ENCODE measurements at regions not wholly inside any gene's neighbourhood (a gene's known extent, or its start where the extent isn't known, plus 50 kb on each side); places are given as distances from the start of the nearest gene placed in this dataset.
A peak's percentile ranks its signal among the peaks of the same experiment; 100 is the strongest.

DNA sequence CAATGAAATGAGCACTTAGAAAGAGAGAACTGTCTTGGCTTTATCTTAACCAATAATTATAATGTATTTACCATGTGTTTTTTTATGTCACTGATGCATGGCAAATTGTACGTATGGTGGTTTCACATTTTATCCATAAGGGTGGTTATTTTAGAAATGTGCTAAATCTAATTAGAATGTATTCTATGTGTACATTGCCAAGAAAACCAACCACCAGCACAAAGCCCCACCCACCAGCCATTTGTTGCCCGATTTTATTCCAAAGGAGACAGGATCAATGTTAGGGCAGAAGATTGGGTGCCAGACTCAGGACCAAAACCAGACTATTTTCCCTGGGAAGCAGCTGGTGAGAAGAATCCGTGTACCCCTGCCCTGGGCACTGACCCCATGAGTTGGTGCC lies 63.0 kb upstream of the SOX1 start:
- no peak overlapping the region for H3K27ac ChIP-seq
- H3K36me3 ChIP-seq = no peaks in the 10 kb centered on the region
- peaks cover 0 to 14% (median 0%) of the 10 kb centered on the region in 12 donors for H3K9me3 ChIP-seq
- WGBS, 4 donors = 72 to 87% (median 80%) methylated on average over 2 to 3 of the region's 3 CpGs
- intact Hi-C loops (cut with DNase I) = no loop called here
- no peaks in the 10 kb centered on the region for H3K4me1 ChIP-seq
- peaks cover 0 to 14% (median 0%) of the 10 kb centered on the region in 9 donors for H3K27me3 ChIP-seq
- no peak overlapping the region for H3K4me3 ChIP-seq
- DNase-seq = no peak
- no peak for ATAC-seq
- TF ChIP-seq, protein P1, sequence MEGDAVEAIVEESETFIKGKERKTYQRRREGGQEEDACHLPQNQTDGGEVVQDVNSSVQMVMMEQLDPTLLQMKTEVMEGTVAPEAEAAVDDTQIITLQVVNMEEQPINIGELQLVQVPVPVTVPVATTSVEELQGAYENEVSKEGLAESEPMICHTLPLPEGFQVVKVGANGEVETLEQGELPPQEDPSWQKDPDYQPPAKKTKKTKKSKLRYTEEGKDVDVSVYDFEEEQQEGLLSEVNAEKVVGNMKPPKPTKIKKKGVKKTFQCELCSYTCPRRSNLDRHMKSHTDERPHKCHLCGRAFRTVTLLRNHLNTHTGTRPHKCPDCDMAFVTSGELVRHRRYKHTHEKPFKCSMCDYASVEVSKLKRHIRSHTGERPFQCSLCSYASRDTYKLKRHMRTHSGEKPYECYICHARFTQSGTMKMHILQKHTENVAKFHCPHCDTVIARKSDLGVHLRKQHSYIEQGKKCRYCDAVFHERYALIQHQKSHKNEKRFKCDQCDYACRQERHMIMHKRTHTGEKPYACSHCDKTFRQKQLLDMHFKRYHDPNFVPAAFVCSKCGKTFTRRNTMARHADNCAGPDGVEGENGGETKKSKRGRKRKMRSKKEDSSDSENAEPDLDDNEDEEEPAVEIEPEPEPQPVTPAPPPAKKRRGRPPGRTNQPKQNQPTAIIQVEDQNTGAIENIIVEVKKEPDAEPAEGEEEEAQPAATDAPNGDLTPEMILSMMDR (IDR thresholded peaks at IDR 0.05) = no peak
- no peak for TF ChIP-seq POLR2A (IDR thresholded peaks at IDR 0.05)

- intact Hi-C loops (cut with DNase I) = no loop called here
- WGBS, 4 donors = 68 to 80% (median 72%) methylated on average over 3 of the region's 3 CpGs
These were observed 61.0 kb upstream of the SOX1 start for GRCh38 chr13:112005925-112006324.

DNA sequence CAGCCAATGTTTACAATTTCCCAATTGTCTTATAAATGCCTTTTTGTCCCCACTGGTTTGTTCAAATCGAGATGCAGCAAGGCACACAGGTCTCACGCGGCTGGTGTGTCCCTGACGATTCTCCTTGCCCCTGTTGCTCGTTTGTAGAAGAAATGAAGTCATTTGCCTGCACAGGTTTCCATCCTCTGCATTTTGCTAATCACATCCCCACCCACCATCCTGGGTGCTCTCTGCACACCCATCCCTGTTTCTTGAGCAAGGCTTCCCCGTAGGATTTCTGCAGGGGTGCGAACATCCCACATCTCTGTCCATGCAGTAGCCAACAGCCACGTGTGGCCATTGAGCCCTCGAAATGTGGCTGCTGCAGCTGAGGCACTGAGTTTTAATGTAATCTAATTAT lies 59.8 kb upstream of the SOX1 start:
- Histone ChIP-seq H3K4me3 (no peak overlapping the region), H3K27me3 (peaks cover 0 to 8% (median 2%) of the 10 kb centered on the region in 9 donors), H3K4me1 (no peaks in the 10 kb centered on the region), H3K9me3 (peaks cover 0 to 14% (median 0%) of the 10 kb centered on the region in 12 donors), H3K27ac (no peak overlapping the region), H3K36me3 (no peaks in the 10 kb centered on the region)
- intact Hi-C loops (cut with DNase I) = no loop called here
- 77 to 89% (median 82%) methylated on average over 9 of the region's 9 CpGs for WGBS, 4 donors
- ATAC-seq (no peak), DNase-seq (no peak)
- TF ChIP-seq POLR2A (IDR thresholded peaks at IDR 0.05) = no peak
- TF ChIP-seq, protein P1 (IDR thresholded peaks at IDR 0.05) = no peak

More at GRCh38 chr13:112005925-112006324, 61.0 kb upstream of the SOX1 start:
- TF ChIP-seq, protein P1 (IDR thresholded peaks at IDR 0.05) = no peak
- no peak for TF ChIP-seq POLR2A (IDR thresholded peaks at IDR 0.05)
- H3K9me3 ChIP-seq = peaks cover 0 to 14% (median 0%) of the 10 kb centered on the region in 12 donors
- no peaks in the 10 kb centered on the region for H3K36me3 ChIP-seq
- H3K27ac ChIP-seq = no peak overlapping the region
- H3K27me3 ChIP-seq = peaks cover 0 to 10% (median 0%) of the 10 kb centered on the region in 9 donors
- H3K4me3 ChIP-seq = no peak overlapping the region
- H3K4me1 ChIP-seq = no peaks in the 10 kb centered on the region
- ATAC-seq (no peak), DNase-seq (no peak)

DNA sequence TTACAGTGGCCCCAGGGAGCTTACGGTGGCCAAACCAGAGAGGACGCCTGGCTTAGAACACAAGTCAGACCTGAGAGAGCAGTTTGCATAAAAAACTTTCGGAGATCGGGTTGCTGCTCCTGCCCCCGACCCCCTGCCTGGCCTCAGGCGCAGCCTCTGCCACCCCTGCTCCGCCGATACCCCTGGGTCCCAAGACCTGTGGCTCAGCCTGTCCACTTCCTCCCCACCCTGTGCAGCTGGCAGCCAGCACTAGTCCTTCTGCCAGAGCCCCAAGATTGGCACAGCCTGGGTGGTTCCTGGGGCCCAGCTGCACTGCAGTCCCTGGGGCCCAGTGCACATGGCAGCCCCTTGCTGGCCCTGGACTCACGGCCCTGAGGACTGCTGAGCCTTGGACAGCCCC lies 56.2 kb upstream of the SOX1 start:
- Histone ChIP-seq H3K27ac (no peak overlapping the region), H3K9me3 (peaks cover 0 to 9% (median 0%) of the 10 kb centered on the region in 12 donors), H3K4me1 (no peaks in the 10 kb centered on the region), H3K27me3 (peaks cover 0 to 8% (median 0%) of the 10 kb centered on the region in 9 donors), H3K36me3 (no peaks in the 10 kb centered on the region), H3K4me3 (no peak overlapping the region)
- intact Hi-C loops (cut with DNase I) = no loop called here
- DNase-seq = no peak
- WGBS, 4 donors = 72 to 90% (median 78%) methylated on average over 2 to 9 of the region's 9 CpGs
- ATAC-seq = peak in 1 of 4 donors; percentile 29
- TF ChIP-seq, protein P1 (IDR thresholded peaks at IDR 0.05) = no peak
- TF ChIP-seq POLR2A (IDR thresholded peaks at IDR 0.05) = no peak
